ENCODE measurements at regions not wholly inside any gene's neighbourhood (a gene's known extent, or its start where the extent isn't known, plus 50 kb on each side); places are given as distances from the start of the nearest gene placed in this dataset.

DNA sequence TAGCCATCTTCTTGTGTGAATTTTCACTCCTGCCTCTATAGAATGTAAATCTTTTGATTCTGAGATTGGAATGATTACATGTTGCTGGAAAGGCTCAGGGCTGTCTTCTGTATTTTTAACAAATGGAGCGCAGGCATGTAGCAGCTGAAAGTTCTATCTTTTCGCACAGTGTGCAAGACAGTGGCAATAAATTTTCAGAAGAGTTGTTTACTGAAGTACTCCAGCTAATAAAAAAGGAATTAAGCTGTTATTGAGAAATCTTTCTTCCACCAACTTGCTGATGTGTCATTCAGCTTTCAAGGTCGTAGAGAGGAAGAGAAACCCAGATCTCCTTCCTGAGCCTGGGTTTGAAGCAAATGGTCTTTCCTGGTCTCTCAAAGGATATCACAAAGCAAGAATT is 122.0 kb upstream of the PUDP start:
- peak in 1 of 2 experiments; percentile 21 for DNase-seq

DNA sequence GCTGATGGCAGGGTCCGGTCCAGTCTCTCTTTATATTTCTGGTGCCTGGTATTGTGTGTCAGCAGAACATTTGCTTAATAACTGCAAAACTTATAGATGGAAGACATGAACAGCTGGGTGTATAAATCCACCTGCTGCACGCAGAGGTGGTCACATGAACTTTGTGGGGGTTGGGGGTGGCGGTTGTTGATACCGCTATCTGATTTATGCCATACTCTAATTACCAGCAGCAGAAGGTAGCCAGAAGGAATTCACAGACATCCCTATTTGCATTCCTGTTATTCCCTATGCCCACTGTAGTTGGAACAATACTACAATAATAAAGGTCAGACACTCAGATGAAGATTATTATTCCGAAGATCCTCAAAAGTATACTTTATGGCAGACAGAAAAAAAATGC is 121.6 kb upstream of the PUDP start:
- no peak for DNase-seq

DNA sequence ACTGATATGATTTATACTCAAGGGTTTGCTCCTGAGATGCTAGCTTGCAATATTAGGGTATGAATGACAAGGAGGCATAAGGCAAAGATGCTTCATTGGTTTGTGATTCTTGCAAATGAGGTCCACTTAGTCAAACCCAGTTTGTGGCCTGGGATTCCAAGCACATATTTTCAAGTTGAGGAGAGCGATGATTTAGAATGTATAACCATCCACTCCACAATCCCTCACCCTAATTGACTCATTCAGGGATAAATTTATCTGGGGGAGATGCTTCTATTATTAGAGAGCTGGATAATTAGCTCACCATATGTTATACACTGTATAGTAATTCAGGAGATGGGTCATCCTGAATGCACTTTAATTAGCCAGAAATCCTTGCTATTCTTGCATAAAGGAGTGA is 118.3 kb upstream of the PUDP start:
- DNase-seq, result no peak

DNA sequence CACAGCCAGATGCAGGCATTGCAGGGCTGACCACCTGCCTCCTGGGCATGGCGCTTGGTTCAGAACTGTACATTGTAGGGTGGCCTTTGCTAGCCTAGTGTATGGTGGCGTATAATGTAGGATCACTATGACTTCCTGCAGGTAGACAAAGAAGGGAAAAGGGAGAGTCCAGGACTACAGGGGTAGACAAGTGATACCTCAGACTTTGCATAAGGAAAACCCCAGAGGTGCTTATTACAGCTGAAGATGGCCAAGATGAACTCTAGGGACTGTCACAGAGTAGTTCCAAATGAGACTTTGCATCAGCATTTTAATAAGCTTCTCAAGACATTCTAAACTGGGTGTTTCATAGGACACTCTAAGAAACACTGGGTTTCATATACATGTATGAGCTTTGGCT is 116.4 kb upstream of the PUDP start:
- DNase-seq, result no peak

DNA sequence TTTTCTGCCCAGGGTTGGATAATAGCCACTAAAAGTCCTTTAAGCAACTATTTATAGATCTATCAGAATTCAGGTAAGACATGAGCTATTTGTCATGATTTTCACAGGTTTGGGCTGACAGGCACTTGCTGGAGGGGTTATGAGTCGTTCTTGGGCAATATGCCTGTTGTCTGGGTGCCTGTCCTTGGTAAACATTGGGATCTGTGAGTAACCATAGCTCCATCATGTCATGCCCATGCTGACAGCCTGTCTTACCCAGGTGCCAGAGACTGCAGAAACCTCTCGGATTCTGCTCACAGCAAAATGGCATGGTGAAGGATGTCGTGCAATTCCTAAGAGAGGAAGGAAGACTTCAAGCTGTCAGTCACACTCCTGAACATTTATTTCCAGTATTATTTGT is 116.0 kb upstream of the PUDP start:
- DNase-seq, result no peak

DNA sequence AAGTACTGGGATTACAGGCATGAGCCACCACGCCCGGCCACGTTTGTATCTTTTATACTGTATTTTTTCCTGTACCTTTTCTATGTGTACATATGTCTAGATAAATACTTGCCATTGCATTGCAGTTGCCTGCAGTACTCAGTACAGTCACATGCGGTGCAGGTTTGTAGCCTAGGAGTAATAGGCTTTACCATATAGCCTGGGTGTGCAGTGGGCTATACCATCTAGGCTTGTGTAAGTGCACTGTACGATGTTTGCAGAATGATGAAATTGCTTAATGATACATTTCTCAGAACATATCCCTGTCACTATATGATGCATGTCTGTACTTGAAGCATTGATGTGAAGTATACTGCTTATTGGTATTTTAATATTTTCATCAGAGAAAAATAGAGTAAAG is 115.4 kb upstream of the PUDP start:
- DNase-seq, result no peak

DNA sequence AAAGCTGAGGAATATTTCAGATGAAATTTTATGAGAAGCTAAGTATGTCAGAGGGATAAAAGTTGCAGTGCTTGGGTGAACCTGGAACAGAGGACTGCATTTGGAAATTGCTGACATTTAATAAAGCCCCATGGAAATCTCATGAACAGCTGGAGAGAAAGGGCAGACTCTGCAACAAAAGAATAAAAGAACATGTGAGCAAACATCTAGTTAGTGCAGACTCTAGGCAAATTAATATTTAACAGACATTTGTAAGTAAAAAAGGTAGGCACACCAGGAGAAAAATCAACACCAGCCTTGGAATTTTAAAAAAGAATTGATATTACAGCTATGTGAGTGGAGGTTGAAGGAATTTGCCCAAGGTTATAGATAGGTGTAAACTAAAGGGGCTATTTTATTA is 114.6 kb upstream of the PUDP start:
- DNase-seq, result no peak

DNA sequence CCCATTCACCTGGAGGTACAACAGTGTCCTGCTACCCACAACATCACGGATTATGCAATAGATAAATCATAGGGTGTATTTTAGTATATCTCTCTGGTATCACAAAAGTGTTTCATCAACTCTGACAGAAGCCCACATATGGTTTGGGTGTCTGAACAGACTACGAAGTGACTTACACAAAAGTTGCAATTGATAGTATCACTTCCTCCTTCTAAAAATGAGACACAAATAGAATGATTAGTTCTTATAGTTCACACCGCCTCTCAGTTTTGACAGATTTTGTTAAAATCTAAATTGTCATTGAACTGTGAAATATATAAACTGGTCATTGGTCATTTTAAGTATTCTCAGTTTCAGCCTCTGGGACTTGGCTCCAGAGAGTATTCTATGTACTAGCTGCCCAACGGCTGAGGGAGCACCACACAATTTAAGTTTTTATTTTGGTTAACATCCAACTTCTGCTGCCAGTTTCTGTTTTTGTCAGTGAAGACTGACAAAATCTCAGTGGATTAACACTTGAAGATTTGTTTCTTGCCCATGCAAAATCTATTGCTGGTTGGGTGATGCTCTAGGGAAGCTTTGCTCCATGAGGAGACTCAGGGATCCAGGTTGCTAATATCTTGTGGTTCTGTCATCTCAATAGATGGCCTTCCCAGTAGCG is 113.8 kb upstream of the PUDP start:
- DNase-seq, result no peak

DNA sequence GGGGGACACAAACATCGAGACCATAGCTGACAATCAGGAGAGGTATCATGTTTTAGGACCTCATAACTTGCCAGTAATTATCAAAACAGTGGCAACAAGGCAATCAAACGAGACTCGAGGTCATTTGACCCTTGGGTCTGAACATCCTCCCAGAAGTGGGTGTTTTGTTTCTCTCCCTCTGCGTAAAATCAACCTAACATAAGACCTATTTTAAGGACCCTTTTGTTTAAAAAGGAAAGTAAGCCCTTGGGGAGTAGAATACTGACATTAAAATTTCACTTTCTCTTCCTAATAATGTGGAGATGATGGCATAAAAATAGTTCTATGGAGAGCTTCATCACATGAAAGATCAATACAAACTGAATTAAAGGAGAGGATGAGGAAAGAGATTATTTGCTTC is 106.2 kb upstream of the PUDP start:
- DNase-seq, result no peak

DNA sequence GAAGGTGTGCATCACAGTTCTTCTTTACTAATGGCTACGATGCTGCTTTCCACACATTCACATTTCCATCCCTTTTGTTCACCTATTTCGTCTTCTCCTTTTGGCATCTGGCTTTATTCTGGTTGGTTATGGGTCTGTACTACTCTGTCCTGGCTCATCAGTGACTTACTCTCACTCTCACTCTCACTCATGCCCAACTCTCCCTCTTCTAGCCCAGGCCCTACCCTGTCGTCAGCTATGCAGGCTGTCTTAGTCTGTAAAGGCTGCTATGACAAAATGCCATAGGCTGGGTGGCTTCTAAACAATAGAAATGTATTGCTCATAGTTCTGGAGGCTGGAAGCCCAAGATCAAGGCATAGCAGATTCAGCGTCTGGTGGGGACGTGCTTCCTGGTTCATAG is 105.6 kb upstream of the PUDP start:
- DNase-seq, result no peak

DNA sequence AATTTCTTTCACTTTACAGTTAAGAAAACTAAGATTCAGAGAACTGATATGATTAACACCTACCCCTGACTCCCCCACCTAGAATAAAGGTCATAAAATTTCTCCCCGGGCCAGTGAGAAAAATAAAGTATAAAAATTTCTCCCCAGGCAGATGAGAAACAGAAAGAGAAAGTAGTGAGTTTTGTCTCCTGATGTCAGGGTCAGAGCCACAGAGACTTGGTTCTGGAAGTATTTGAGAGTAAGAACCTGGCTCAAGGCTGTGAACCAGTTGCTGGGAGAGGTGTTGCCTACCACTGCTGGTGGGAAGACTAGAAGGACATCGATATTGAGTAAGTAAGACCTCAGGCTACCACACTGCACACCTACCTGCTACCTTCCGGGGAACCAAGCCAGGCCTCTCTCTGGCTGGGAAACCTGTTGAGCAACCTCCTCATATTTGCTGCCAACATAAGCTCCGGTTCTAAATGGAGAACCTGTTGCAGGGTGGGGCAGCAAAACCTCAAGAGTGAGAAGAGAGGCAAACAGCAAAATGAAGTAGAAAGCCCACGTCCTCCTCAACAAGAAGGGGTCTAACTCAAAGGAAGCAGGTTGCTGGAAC is 104.2 kb upstream of the PUDP start:
- no peak for DNase-seq

DNA sequence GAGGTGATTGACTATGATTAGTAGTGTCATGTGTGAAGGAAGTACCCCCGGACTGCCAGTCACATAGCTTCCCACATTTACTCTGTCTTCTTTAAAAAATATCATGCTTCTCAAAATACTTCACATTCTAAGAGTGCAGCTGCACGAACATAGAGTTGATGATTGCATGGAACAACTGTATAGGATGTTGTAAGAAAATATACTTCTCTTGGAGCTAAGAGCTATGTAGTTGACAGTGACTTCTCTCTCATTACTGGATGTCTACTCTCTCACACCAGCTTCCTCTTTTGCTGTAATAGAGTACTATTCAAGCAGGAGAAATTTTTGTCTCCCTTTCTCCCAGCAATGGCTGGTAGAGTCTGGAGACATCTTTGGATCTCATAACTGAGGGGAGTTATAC is 99.4 kb upstream of the PUDP start:
- peak; percentile 39 to 42 for DNase-seq

DNA sequence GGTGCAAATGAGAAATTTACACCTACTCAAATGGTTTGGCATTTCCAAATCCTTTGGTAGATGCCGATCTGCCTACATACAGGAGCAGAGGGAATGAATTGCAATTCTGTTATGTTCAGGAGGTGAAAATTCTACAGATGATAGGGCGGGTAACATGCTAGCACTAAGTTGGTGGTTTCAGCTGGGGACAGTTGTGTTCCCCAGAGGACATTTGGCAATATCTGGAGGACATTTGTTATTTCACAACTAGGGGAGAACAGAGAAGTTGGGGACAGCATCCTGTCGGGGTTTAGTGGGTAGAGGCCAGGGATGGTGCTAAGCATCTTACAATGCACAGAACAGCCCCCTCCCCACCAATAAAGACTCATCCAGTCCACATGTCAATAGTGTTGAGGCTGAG is 96.5 kb upstream of the PUDP start:
- DNase-seq, result peak; percentile 40 to 54

DNA sequence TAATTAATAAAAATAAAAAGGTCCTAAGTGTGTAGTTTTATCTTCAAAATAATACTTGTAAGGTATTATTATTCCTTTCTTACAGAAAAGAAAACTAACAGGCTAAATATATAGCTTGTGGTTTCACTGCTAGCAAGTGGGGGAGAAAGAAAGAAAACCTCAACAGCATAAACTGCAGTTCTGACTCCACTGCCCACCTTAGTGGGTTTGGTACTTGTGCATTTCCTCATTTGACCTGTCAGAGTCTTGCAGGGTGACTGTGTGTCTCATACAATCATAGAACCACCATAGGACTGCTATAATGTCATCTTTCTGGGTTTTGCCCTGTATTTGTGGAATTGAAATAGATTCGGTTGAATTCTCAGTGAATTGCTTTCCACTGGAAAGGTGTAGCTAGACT is 94.7 kb upstream of the PUDP start:
- no peak for DNase-seq

DNA sequence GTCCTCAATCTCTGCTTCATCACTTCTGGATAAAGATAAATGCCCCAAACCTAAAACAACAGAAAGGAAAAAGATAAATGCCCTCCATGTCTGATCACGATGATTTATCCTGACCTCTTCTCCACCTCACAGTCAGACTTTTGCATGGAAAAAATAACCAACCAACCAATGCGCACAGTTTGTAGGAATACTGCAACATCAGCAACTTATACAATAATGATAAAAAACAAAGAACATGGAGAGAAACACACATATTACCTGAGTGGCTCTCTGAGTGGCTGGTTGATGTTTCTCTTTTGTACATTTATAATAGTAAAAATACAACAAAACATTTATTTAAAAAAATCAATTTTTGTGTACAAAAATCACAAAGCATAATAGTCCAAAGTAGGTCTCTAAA is 93.0 kb upstream of the PUDP start:
- DNase-seq, result no peak

DNA sequence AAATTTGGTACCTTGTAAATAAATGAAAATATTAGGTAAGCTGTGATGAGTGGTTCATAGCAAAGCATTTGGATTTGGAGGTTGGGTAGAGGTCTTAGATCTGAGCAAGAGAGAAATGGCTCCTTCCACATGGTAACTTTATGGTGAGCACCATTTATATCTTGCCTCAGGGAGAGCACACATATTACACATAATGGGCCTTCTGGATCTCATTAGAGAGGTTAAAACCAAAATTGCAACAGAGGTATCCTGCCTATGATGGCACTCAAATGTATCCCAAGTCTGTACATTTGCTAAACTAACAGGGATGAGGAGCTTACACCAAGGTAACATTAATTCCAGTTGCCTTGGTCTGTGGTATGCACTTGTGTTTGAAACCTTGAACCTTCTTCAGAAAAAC is 87.1 kb upstream of the PUDP start:
- DNase-seq, result no peak

DNA sequence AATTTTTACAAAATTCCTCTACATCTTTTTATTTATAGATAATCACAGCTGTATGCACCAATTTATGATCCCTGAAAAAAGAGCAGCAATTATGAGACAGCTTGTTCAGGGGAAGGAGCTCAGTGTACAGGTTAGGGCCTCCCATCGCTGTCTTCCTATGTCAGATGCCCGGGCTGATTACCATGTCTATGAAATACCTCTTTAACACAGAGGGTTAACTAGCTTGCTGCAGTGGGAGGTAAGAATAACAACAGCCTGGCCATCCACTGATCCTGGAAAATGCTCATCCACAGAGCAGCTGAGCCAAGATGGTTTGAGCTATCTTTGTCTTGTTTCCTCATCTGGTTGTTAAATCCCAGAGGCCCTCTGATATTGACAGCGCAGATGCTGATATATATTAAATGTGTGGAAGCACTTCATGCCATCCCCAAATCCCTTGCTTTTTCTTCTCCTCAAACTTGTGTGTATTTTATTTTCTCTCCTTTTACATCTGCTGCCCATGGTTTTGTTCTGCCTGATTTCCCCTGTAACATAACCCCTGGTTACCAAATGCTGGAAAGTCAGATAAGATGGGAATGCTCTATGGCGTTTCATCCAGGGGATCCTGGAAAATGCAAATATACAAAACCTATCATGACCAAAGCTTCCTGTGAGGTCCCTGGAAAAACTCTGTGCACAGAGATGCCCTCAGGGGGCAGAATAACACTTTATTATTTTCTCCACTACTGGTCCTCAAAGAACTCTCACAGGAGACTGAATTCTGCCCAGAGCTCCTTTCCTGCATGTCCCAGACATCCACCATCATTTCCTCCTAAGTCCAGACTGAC is 85.8 kb upstream of the PUDP start:
- DNase-seq, result no peak

DNA sequence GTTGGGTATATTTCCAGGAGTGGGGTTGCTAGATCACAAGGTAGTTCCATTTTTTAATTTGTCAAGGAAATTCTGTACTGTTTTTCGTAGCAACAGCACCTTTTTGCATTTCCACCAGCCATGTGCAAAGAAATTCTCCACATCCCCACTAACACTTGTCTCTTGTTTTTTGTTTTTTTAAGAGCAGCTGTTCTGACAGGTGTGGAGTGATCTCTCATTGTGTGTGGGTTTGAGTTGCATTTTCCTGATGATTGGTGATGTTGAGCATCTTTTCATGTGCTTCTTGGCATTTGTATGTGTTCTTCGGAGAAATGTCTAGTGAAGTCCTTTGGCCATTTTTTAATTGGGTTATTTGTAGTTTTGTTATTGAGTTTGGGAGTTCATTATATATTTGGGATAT is 80.3 kb upstream of the PUDP start:
- no peak for DNase-seq

DNA sequence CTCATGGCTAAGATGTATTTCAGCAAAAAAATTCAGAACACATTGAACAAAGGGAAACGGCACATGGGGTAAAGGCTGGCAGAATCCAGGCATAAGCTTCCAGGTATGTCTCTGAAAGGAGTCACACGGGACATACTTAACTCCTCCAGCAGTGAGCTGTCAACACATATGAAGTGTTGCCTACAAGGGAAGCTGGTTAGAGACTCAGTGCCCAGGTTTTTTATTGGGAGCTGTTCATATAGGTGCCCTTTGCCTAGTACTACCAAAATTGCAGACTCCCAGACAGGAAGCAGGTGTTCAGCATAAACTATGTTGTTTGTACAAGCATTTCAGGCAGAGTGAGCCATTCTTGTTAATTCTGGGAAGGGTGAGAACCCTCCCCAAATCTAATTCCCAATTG is 77.4 kb upstream of the PUDP start:
- no peak for DNase-seq

DNA sequence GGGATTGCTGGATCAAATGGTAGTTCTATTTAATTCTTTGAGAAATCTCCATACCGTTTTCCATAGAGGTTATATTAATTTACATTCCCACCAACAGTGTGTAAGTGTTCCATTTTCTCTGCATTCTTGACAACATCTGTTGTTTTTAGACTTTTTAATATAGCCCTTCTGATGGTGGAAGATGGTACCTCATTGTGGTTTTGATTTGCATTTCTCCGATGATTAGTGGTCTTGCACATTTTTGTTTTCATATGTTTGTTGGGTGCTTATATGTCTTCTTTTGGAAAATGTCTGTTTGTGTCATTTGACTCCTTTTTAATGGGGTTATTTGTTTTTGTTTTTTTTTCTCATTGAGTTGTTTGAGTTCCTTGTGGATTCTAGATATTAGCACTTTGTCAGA is 75.3 kb upstream of the PUDP start:
- DNase-seq, result no peak

DNA sequence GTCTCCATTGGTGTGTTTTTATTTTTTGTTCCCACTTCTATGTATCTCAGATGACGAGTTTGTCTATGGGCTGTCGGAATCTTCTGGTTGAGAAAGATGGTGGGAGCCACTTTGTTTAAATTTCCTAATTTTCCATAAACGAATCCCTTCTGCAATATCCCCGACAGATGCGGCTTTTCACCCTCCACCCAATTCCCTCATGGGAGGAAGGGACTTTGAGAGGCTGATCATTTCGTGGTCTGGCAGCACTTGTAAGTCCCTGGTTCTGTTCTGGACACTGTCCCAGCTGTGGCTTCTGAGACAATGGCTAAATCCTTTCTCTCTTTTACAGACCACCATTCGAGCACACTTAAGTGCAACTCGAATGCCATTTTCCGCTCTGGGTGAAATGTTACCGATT is 72.2 kb upstream of the PUDP start:
- no peak for DNase-seq

DNA sequence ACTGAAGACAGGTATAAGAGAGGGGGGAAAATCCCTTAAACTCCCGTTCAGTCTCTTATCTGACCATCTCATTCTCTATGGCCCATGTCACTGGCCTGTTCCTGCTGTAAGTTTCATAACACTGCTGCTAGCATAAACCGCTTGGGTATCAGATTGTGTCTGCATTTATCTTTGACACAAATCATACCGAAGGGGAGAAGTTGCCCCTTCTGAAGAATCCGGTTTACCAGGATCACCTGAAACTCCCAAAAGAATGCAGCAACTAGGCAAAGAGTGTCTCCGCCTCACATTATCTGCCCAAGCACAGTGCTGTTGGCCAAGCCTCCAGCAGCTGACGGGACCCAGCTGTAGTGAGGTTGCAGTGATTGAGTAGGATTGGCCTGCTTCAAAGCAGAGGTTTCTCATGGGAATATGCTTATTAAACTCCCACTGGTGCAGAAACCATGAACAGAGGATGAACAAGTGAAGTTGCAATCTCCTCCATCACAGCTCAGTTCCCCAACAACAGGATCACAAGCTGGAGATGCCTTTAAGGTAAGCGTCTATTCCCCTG is 71.3 kb upstream of the PUDP start:
- no peak for DNase-seq

DNA sequence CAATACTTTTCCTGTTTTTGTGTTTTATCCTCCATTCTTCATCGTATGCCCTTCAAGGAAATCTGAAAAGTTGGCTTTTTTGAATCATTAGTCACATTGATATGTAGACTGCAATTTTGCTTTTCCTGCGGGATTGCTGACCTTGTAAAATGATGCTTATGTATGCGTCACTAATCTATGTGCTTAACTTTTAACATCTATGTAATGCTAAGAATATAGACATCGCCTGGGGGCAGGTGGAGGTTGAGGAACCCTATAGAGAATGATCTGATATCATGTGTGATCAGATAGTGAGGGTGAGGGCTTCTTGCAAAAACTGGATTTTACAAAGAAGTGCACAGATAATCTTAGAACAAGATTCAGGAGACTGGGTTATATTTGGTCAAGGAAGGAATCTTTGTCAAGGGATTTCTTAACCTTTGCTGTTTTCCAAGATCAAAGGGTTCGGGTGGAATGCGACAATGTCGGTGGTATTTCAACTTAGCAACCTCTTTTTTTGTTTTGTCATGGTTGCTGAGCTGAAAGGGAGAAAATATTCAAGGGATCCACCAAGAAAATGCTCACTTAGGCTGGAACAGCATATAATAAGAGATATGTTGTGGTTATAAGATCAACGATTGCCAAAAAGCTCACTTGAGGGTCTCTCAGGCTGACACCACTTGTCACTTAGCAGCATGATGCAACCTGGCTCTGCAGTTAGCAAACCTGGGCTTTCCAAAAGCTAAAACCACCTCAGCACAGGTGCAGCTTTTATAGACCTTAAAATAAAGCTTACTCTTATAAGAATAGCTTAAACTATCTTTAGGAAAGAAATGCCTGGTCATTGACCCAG is 70.6 kb upstream of the PUDP start:
- no peak for DNase-seq
